Peyer's patch (tissue), 4 donors: ENCODE measurements at regions not wholly inside any gene's neighbourhood (a gene's known extent, or its start where the extent isn't known, plus 50 kb on each side); places are given as distances from the start of the nearest gene placed in this dataset.
"Not testable (repeated sequence)": the region's sequence is repeated elsewhere in the genome, so short reads cannot be mapped to it uniquely, and the experiment has no call there.

Source experiments
- DNase-seq, 3 donors: peaks; one replicate each; pipeline ENCODE4 v3.0.0-alpha.2; 2017 to 2019
- H3K27ac ChIP-seq, 4 donors: fragments of 200-600 bp; sonication (generic); one replicate each; pipeline ENCODE4 v1.5.1; 2016 to 2019
- H3K27me3 ChIP-seq, 2 donors: fragments of 200-600 bp; sonication (generic); one replicate each; pipeline ENCODE4 v1.5.1; 2019
- H3K36me3 ChIP-seq, 3 donors: fragments of 200-600 bp; sonication (generic); one replicate each; pipeline ENCODE4 v1.5.1; 2016 to 2019
- H3K4me1 ChIP-seq, 4 donors: fragments of 200-600 bp; sonication (generic); one replicate each; pipeline ENCODE4 v1.5.1; 2016 to 2019
- H3K4me3 ChIP-seq, 4 donors: fragments of 200-600 bp; sonication (generic); 1 replicate in 3 of 4; 2 replicates in 1 of 4; pipeline ENCODE4 v1.5.1; 2016 to 2019; ENCODE audit warnings: mild to moderate bottlenecking in 1 of 4
- H3K9me3 ChIP-seq, 4 donors: fragments of 200-600 bp; sonication (generic); one replicate each; pipeline ENCODE4 v1.5.1; 2016 to 2019; ENCODE audit warnings: mild to moderate bottlenecking in 1 of 4
- CTCF ChIP-seq, 6 experiments: fragments of 450-650 bp in 4 of 6; fragments of 200-600 bp in 2 of 6; sonication (generic) in 1 of 6; IDR thresholded peaks; one replicate each; pipeline ENCODE4 v1.5.1; 2017 to 2019; ENCODE audit warnings: antibody characterized with exemption in 6 of 6, mild to moderate bottlenecking in 3 of 6, moderate library complexity in 1 of 6
- POLR2A ChIP-seq, 2 donors: fragments of 450-650 bp; IDR thresholded peaks; one replicate each; pipeline ENCODE4 v1.5.1; 2017; ENCODE audit warnings: antibody characterized with exemption in 2 of 2, mild to moderate bottlenecking in 2 of 2, moderate library complexity in 2 of 2

GRCh38 chr17:21542070-21542469 lies 150.3 kb upstream of the KCNJ18 start:
- no peak for DNase-seq
- Histone ChIP-seq H3K27ac (no peak overlapping the region), H3K4me1 (no peaks in the 10 kb centered on the region), H3K27me3 (no peaks in the 10 kb centered on the region), H3K36me3 (no peaks in the 10 kb centered on the region), H3K4me3 (no peak overlapping the region), H3K9me3 (peaks cover 0 to 5% (median 0%) of the 10 kb centered on the region in 4 donors)
- no peak for TF ChIP-seq POLR2A (IDR thresholded peaks at IDR 0.05)

- Histone ChIP-seq H3K4me1 (no peaks in the 10 kb centered on the region), H3K27me3 (no peaks in the 10 kb centered on the region), H3K4me3 (no peak overlapping the region), H3K27ac (no peak overlapping the region), H3K9me3 (no peaks in the 10 kb centered on the region), H3K36me3 (no peaks in the 10 kb centered on the region)
- DNase-seq: no peak
- TF ChIP-seq CTCF (IDR thresholded peaks at IDR 0.05) (no peak), POLR2A (IDR thresholded peaks at IDR 0.05) (no peak)
These were observed 149.3 kb upstream of the KCNJ18 start for GRCh38 chr17:21542991-21543390.

GRCh38 chr17:21545064-21545463 lies 147.3 kb upstream of the KCNJ18 start:
- H3K27ac ChIP-seq: no peak overlapping the region
- no peaks in the 10 kb centered on the region for H3K9me3 ChIP-seq
- no peaks in the 10 kb centered on the region for H3K27me3 ChIP-seq
- peaks cover 0 to 9% (median 0%) of the 10 kb centered on the region in 4 donors for H3K4me1 ChIP-seq
- no peak overlapping the region for H3K4me3 ChIP-seq
- TF ChIP-seq CTCF (IDR thresholded peaks at IDR 0.05) (no peak), POLR2A (IDR thresholded peaks at IDR 0.05) (no peak)
- no peak for DNase-seq
- H3K36me3 ChIP-seq: no peaks in the 10 kb centered on the region

GRCh38 chr17:21548236-21548635 lies 144.1 kb upstream of the KCNJ18 start:
- H3K9me3 ChIP-seq: no peaks in the 10 kb centered on the region
- H3K36me3 ChIP-seq: no peaks in the 10 kb centered on the region
- no peaks in the 10 kb centered on the region for H3K27me3 ChIP-seq
- no peak overlapping the region for H3K27ac ChIP-seq
- H3K4me1 ChIP-seq: peaks cover 0 to 19% (median 1%) of the 10 kb centered on the region in 4 donors
- H3K4me3 ChIP-seq: no peak overlapping the region
- TF ChIP-seq POLR2A (IDR thresholded peaks at IDR 0.05) (no peak), CTCF (IDR thresholded peaks at IDR 0.05) (no peak)
- no peak for DNase-seq

- H3K36me3 ChIP-seq: no peaks in the 10 kb centered on the region
These were observed 143.1 kb upstream of the KCNJ18 start for GRCh38 chr17:21549107-21549687.

GRCh38 chr17:21550031-21550430 lies 142.3 kb upstream of the KCNJ18 start:
- H3K4me1 ChIP-seq: peaks cover 0 to 19% (median 1%) of the 10 kb centered on the region in 4 donors
- H3K27me3 ChIP-seq, DNase-seq, H3K4me3 ChIP-seq, H3K9me3 ChIP-seq, H3K27ac ChIP-seq, H3K36me3 ChIP-seq: not testable (repeated sequence)

More at GRCh38 chr17:21549107-21549687, 143.1 kb upstream of the KCNJ18 start:
- H3K4me1 ChIP-seq: peaks cover 0 to 19% (median 1%) of the 10 kb centered on the region in 4 donors
- DNase-seq: no peak
- TF ChIP-seq CTCF (IDR thresholded peaks at IDR 0.05) (no peak), POLR2A (IDR thresholded peaks at IDR 0.05) (no peak)
- H3K9me3 ChIP-seq: no peaks in the 10 kb centered on the region
- H3K4me3 ChIP-seq: no peak overlapping the region
- H3K27ac ChIP-seq: no peak overlapping the region
- H3K27me3 ChIP-seq: no peaks in the 10 kb centered on the region
